CD1c-positive myeloid dendritic cell (primary cell): ENCODE measurements at regions not wholly inside any gene's neighbourhood (a gene's known extent, or its start where the extent isn't known, plus 50 kb on each side); places are given as distances from the start of the nearest gene placed in this dataset.
A peak's percentile ranks its signal among the peaks of the same experiment; 100 is the strongest.

Source experiments
- DNase-seq: peaks from one replicate; pipeline ENCODE4 v3.0.0-alpha.2; 2016; ENCODE audit errors: extremely low spot score

- no peak for DNase-seq
Observed at GRCh38 chr10:69684020-69684980, 54.3 kb downstream of the FAM241B start.

GRCh38 chr10:69684981-69685353, 54.9 kb downstream of the FAM241B start:
- no peak for DNase-seq

- DNase-seq, result no peak
Observed at GRCh38 chr10:69685426-69685801, 55.4 kb downstream of the FAM241B start.

DNA sequence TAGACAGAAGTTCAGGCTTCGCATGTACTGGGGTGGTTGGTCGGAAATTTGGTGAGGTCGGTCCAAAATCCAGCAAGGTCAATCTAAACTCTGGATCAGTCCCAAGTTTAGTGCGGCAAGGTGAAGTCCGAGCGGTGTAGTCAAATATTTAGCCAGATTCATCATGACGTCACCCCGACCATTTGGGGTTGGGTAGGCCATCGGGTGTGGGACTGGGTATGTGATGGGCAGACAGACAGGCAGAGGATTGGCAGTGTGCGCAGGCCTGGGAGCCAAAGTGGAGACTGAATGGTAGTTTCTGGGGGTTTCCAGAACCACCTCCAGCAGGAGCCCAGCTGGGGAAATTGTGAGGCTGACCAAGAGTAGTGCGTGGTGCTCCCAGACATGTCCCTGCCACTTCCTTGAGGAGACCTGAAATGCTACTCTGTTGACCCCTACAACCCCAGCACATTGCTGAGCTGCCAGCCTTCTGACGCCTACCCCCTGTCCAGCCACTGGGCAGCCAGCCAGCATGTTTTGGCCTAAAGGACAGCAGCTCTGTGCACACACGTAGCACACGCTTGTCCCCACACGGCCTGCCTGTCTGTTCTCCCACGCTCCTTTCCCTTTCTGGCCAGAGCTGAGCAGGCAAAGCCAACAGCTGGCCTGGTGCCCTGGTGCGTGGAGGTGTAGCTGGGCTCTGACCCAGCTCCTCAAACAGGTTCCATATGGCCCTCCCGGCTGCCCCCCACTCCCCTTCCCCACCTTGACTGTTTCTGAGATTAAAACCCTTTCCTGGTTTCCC, 55.9 kb downstream of the FAM241B start:
- DNase-seq, result no peak

- DNase-seq, result no peak
Observed at GRCh38 chr10:69686866-69687265, 56.8 kb downstream of the FAM241B start.

- DNase-seq, result no peak
Observed at GRCh38 chr10:69687426-69687825, 57.4 kb downstream of the FAM241B start.

- no peak for DNase-seq
Observed at GRCh38 chr10:69692267-69692666, 62.2 kb downstream of the FAM241B start.

GRCh38 chr10:69692891-69693290, 62.8 kb downstream of the FAM241B start:
- DNase-seq, result no peak

- no peak for DNase-seq
Observed at GRCh38 chr10:69693886-69694285, 63.8 kb downstream of the FAM241B start.

DNA sequence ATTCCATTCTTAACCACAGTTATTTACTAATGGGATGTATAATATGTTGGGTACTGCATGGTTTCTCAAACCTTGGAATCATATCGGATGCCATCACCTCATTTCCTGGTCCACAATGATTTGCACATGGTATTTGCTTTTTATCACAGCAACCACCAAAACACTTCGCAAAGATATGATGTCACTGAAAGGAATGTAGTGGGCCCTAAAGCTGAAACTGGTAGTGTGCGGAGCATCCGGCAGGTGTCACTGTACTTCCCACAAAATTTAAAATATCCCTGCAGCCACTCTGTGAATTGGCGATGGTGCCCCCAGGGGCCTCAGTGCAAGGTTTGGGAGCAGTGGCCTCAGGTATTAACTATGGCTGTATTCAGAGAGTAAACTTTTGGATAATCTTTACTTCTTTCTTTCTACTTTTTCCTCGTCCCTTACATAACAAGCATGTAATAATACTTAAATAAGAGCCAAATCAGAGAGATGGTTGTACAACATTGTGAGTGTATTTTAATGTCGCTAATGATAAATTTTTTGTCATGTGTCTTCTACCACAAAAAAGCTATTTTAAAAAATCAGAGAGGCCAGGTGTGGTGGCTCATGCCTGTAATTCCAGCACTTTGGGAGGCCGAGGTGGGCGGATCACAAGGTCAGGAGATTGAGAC, 66.2 kb downstream of the FAM241B start:
- peak; percentile 24 for DNase-seq

GRCh38 chr10:69697006-69697405, 67.0 kb downstream of the FAM241B start:
- no peak for DNase-seq

- no peak for DNase-seq
Observed at GRCh38 chr10:69703256-69703655, 73.2 kb downstream of the FAM241B start.

DNA sequence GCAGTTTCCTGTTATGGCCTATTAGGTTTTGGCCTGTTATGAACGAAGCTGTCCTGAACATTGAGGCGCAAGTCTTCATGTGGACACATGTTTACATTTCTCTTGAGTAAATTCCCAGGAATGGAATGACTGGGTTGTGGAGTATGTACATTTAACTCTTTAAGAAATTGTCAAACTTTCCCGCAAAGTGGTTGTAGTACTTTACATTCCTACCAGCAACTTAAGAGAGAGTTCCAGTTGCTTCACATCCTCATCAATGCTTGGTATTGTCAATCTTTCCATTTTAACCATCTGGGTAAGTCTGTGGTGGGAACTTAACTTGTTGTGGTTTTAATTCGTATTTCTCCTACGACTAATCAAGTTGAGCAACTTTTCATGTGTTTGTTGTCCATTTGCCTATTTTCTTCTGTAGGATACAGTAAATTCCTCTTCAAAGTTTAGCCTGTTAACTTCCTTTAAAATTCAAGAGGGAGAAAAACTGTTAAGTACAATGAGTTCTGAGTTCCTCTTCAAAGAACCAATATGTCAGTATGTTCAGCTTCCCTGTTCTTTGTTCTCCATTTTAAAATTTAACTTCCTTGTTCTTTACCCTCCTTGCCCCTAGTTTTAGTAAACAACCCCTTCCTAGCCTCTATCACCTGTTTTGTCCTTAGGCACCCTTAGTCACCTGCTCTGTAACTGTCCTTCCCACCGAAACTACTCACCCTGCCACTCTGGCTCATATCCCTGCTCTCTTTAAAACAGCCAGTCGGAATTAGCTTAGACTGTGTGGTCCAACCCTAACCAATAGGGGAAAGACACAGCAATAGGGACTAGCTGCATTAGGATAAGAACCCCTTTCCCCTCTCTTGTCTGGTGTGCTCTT, 74.0 kb downstream of the FAM241B start:
- peak; percentile 78 for DNase-seq

GRCh38 chr10:69709366-69709941, 79.4 kb downstream of the FAM241B start:
- no peak for DNase-seq

DNA sequence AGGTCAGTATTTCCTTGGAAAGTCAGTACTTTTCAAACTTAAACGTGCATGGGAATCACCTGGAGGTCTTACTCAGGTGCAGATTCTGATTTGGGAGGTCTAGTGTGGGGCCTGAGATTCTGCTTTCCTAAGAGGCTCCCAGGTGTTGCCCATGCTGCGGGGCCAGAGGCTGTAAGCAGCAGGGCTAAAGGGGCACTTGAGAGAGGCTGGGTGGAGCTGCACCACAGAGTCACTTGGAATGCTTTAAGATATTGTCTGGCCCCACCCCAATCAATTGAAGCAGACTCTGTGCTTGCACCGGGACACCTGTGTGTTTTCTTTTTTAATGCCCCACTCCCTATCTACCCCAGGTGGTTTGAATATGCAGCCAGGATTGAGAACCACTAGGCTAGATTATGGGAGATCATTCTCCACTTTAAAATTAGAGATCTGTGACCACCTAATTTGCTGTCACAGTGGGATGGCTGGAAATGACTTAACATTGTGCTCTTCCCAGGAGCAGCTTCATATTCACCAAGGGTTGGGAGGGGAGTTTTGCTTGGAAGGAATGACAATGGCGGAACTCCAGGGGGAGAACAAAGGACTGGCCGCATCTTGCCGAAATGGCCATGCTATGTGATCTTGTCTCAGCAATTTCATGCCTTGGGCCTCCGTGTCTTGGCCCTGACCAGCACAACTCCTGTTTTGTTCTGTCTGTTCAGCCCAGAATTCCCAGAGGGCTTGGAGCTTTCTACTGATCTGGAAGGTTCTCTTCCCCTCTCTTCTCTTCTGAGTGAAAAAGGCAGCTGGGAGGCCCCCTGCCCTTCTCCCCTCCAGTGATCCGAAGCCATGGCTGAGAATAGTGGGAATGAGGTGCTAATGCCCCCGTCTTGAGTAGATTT, 80.2 kb downstream of the FAM241B start:
- no peak for DNase-seq

GRCh38 chr10:69712342-69712741, 82.3 kb downstream of the FAM241B start:
- DNase-seq, result no peak

GRCh38 chr10:69714572-69714971, 84.5 kb downstream of the FAM241B start:
- DNase-seq, result no peak

- DNase-seq, result no peak
Observed at GRCh38 chr10:69715156-69715898, 85.3 kb downstream of the FAM241B start.

DNA sequence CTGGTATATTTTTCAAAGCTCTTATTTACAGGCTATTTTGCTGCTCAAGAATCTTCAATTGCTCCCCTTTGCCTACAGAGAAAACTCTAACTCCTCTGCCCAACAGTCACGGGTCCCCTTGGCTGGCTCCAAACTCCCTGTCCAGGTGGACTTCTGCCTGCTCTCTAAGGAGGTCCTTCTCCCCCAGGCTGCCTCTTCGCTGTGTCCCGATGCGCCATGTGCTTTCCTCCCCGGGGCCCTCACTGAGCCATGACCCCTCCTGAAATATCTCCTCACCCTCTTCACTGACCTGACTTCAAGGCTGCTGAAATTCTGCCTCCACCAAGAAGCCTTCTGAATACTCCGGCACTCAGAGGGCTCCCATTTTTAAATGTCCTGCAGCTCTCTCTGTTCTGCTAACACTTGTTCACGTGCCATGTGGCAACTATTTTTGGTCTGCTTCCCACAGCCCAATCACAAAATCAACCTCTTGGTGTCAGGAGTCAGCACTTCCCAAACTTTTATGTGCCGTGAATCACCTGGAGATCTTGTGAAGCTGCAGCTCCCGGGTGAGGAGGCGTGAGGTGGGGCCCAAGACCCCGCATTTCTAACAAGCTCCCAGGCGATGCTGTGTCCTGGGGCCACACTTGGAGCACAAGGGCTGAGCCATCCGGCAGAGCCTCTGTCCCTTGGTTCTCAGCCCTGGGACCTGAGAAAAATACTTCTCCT, 85.7 kb upstream of the COL13A1 start:
- no peak for DNase-seq
